ENCODE measurements at regions not wholly inside any gene's neighbourhood (a gene's known extent, or its start where the extent isn't known, plus 50 kb on each side); places are given as distances from the start of the nearest gene placed in this dataset.

DNA sequence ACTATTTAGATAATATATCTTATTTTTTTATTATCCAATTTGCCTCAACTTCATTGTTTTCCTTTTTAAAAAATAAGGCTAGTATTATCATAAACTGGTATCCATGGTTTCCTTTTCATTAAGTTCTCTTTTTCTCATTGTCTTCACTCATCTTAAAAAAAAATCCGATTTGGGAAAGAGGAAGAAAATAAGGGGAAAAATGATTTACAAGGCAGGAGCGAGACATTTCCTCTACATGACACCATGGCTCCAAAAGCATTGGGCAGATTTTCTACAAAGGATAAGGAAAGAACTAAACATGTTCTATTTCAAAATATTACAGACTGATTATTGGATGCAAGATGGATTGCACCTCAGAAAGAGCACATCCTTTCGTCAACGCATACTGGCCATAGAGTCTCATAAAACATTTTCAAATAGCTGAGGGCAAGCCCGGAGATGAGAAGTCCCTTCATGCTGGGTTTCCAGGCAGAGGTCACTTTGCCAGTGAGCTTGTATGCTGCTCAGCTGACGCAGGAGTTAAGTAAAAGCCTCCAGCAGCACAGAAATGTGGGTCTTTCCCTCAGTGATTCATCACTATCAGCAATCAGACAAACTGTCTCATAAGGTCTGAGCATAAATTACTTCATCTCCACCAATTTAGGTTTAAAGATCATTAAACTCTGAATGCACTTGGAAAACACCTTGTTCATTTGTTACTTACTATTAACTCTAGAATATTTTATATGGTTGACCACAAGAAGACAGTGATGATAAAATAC, 129.0 kb upstream of the TNFAIP3 start:
- TF ChIP-seq, protein P1, sequence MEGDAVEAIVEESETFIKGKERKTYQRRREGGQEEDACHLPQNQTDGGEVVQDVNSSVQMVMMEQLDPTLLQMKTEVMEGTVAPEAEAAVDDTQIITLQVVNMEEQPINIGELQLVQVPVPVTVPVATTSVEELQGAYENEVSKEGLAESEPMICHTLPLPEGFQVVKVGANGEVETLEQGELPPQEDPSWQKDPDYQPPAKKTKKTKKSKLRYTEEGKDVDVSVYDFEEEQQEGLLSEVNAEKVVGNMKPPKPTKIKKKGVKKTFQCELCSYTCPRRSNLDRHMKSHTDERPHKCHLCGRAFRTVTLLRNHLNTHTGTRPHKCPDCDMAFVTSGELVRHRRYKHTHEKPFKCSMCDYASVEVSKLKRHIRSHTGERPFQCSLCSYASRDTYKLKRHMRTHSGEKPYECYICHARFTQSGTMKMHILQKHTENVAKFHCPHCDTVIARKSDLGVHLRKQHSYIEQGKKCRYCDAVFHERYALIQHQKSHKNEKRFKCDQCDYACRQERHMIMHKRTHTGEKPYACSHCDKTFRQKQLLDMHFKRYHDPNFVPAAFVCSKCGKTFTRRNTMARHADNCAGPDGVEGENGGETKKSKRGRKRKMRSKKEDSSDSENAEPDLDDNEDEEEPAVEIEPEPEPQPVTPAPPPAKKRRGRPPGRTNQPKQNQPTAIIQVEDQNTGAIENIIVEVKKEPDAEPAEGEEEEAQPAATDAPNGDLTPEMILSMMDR (IDR thresholded peaks at IDR 0.05): no peak
- no peak for TF ChIP-seq POLR2A (IDR thresholded peaks at IDR 0.05)
